ENCODE measurements at regions not wholly inside any gene's neighbourhood (a gene's known extent, or its start where the extent isn't known, plus 50 kb on each side); places are given as distances from the start of the nearest gene placed in this dataset.

DNA sequence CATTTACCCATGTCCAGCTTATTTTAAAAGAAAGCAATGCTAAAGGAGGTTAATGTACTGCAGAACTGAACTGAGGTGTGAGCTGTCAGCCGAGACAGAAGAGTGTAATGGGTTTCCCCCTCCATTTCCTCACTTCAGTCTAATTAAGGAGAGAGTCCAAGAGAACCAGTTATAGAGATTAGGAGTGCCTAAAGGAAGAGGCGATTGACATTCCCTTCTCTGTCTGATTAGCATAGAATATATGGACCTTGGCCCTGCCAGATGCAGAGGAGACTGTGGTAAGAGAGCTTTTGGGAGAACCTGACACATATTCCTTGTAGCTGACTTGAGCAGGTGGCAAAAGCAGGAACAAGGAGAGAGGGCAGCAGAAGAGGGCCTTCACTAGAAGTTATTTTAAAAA lies 137.5 kb upstream of the INPP4B start:
- BruUV-seq (replicated peaks), result no TSS peak
- intact Hi-C loops (cut with micrococcal nuclease; ENCODE audit: unreplicated experiment), result no loop called here
- no peak overlapping the region for H2AFZ ChIP-seq (ENCODE audit: low read length)

More for the DNA sequence above, 137.5 kb upstream of the INPP4B start:
- POLR2A ChIA-PET, result no interaction called here
- CTCF ChIA-PET (ENCODE audit: low intra/inter-chr PET ratio, low total read pairs), result no interaction called here
- Histone ChIP-seq H3K9ac (ENCODE audit: insufficient read depth, low read depth, low read length) (no peak overlapping the region), H3K27me3 (ENCODE audit: control insufficient read depth in 1 of 2, insufficient read depth in 2 of 2, low read length in 2 of 2) (no peaks in the 10 kb centered on the region), H3K4me1 (ENCODE audit: insufficient read depth, low read length) (no peaks in the 10 kb centered on the region), H3K4me2 (ENCODE audit: low read depth, low read length) (no peak overlapping the region), H4K20me1 (ENCODE audit: insufficient read depth, low read length) (no peaks in the 10 kb centered on the region), H3K4me3 (replicated peaks in 1 of 3; ENCODE audit: insufficient read depth in 1 of 3, low read depth in 2 of 3, low read length in 3 of 3) (no peak overlapping the region), H3K27ac (ENCODE audit: extremely low read length, insufficient read depth, low read length) (no peak overlapping the region), H3K36me3 (replicated peaks in 1 of 2; ENCODE audit: control insufficient read depth in 1 of 2, insufficient read depth in 2 of 2, low read length in 2 of 2) (no peaks in the 10 kb centered on the region), H3K9me3 (ENCODE audit: low read length) (no peaks in the 10 kb centered on the region), H3K79me2 (ENCODE audit: insufficient read depth, low read length) (no peaks in the 10 kb centered on the region)
- ATAC-seq (no peak), FAIRE-seq (no peak), DNase-seq (ENCODE audit: low spot score) (no peak)
- WGBS (ENCODE audit: low lambda C conversion rate), result 3% methylated on average over 2 of the region's 2 CpGs
- TF ChIP-seq ZBTB21 (CRISPR knock-in tag; IDR thresholded peaks at IDR 0.05) (no peak), CBFB (CRISPR knock-in tag; IDR thresholded peaks at IDR 0.05) (no peak), ZFP36L2 (CRISPR knock-in tag; IDR thresholded peaks at IDR 0.05) (no peak), RELA (CRISPR knock-in tag; IDR thresholded peaks at IDR 0.05) (no peak), ZNF383 (CRISPR knock-in tag; IDR thresholded peaks at IDR 0.05; ENCODE audit: borderline replicate concordance) (no peak), TCF7 (IDR thresholded peaks at IDR 0.05; ENCODE audit: low read depth) (no peak), ATF4 (CRISPR knock-in tag; IDR thresholded peaks at IDR 0.05) (no peak), HNRNPL (IDR thresholded peaks at IDR 0.05; ENCODE audit: low read depth, low read length) (no peak), KDM2A (CRISPR knock-in tag; IDR thresholded peaks at IDR 0.05; ENCODE audit: borderline replicate concordance, low read depth) (no peak), ZNF430 (CRISPR knock-in tag; IDR thresholded peaks at IDR 0.05) (no peak), ZNF30 (CRISPR knock-in tag; IDR thresholded peaks at IDR 0.05) (no peak), GATA4 (IDR thresholded peaks at IDR 0.05; ENCODE audit: borderline replicate concordance, low read depth) (no peak)
- TF ChIP-seq, protein P1, sequence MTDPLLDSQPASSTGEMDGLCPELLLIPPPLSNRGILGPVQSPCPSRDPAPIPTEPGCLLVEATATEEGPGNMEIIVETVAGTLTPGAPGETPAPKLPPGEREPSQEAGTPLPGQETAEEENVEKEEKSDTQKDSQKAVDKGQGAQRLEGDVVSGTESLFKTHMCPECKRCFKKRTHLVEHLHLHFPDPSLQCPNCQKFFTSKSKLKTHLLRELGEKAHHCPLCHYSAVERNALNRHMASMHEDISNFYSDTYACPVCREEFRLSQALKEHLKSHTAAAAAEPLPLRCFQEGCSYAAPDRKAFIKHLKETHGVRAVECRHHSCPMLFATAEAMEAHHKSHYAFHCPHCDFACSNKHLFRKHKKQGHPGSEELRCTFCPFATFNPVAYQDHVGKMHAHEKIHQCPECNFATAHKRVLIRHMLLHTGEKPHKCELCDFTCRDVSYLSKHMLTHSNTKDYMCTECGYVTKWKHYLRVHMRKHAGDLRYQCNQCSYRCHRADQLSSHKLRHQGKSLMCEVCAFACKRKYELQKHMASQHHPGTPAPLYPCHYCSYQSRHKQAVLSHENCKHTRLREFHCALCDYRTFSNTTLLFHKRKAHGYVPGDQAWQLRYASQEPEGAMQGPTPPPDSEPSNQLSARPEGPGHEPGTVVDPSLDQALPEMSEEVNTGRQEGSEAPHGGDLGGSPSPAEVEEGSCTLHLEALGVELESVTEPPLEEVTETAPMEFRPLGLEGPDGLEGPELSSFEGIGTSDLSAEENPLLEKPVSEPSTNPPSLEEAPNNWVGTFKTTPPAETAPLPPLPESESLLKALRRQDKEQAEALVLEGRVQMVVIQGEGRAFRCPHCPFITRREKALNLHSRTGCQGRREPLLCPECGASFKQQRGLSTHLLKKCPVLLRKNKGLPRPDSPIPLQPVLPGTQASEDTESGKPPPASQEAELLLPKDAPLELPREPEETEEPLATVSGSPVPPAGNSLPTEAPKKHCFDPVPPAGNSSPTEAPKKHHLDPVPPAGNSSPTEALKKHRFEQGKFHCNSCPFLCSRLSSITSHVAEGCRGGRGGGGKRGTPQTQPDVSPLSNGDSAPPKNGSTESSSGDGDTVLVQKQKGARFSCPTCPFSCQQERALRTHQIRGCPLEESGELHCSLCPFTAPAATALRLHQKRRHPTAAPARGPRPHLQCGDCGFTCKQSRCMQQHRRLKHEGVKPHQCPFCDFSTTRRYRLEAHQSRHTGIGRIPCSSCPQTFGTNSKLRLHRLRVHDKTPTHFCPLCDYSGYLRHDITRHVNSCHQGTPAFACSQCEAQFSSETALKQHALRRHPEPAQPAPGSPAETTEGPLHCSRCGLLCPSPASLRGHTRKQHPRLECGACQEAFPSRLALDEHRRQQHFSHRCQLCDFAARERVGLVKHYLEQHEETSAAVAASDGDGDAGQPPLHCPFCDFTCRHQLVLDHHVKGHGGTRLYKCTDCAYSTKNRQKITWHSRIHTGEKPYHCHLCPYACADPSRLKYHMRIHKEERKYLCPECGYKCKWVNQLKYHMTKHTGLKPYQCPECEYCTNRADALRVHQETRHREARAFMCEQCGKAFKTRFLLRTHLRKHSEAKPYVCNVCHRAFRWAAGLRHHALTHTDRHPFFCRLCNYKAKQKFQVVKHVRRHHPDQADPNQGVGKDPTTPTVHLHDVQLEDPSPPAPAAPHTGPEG (CRISPR knock-in tag; IDR thresholded peaks at IDR 0.05), result no peak
- TF ChIP-seq, protein P2, sequence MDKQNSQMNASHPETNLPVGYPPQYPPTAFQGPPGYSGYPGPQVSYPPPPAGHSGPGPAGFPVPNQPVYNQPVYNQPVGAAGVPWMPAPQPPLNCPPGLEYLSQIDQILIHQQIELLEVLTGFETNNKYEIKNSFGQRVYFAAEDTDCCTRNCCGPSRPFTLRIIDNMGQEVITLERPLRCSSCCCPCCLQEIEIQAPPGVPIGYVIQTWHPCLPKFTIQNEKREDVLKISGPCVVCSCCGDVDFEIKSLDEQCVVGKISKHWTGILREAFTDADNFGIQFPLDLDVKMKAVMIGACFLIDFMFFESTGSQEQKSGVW (CRISPR knock-in tag; IDR thresholded peaks at IDR 0.05; ENCODE audit: borderline replicate concordance), result no peak
- in situ Hi-C loops (cut with HindIII; ENCODE audit: extremely low pct_ligation_motif_present, low pct_unique_long_range_greater_than_20kb), result loop anchor here (25.0 kb wide), 2 partner anchors 204 to 504 kb away; partner anchors contain the start of gene USP38
